SKM-1 (cell line): ENCODE measurements at regions not wholly inside any gene's neighbourhood (a gene's known extent, or its start where the extent isn't known, plus 50 kb on each side); places are given as distances from the start of the nearest gene placed in this dataset.
"Not testable (repeated sequence)": the region's sequence is repeated elsewhere in the genome, so short reads cannot be mapped to it uniquely, and the experiment has no call there.

Experiments
- DNase-seq: peaks from one replicate; lab custom pipeline; 2025; ENCODE audit not compliant: unreplicated experiment; lab: John Stamatoyannopoulos, UW

- no peak for DNase-seq
Measured at GRCh38 chr22:47544696-47545095, 782.2 kb downstream of the TBC1D22A start.

GRCh38 chr22:47543447-47543846 lies 781.0 kb downstream of the TBC1D22A start:
- no peak for DNase-seq

- no peak for DNase-seq
Measured at GRCh38 chr22:47540011-47540410, 777.6 kb downstream of the TBC1D22A start.

GRCh38 chr22:47539374-47539773 lies 776.9 kb downstream of the TBC1D22A start:
- DNase-seq: no peak

GRCh38 chr22:47535681-47536080 lies 773.2 kb downstream of the TBC1D22A start:
- DNase-seq: no peak

GRCh38 chr22:47534804-47535410 lies 772.5 kb downstream of the TBC1D22A start:
- no peak for DNase-seq

GRCh38 chr22:47533961-47534803 lies 771.7 kb downstream of the TBC1D22A start:
- DNase-seq: no peak

GRCh38 chr22:47517062-47517461 lies 754.6 kb downstream of the TBC1D22A start:
- DNase-seq: no peak

GRCh38 chr22:47515384-47516125 lies 753.1 kb downstream of the TBC1D22A start:
- DNase-seq: no peak

GRCh38 chr22:47512617-47513016 lies 750.2 kb downstream of the TBC1D22A start:
- DNase-seq: no peak

- DNase-seq: no peak
Measured at GRCh38 chr22:47504962-47505361, 742.5 kb downstream of the TBC1D22A start.

GRCh38 chr22:47498969-47499495 lies 736.6 kb downstream of the TBC1D22A start:
- no peak for DNase-seq

- DNase-seq: no peak
Measured at GRCh38 chr22:47497666-47498065, 735.2 kb downstream of the TBC1D22A start.

- no peak for DNase-seq
Measured at GRCh38 chr22:47495110-47495509, 732.7 kb downstream of the TBC1D22A start.

GRCh38 chr22:47488131-47488530 lies 725.7 kb downstream of the TBC1D22A start:
- DNase-seq: not testable (repeated sequence)

- no peak for DNase-seq
Measured at GRCh38 chr22:47486569-47487312, 724.3 kb downstream of the TBC1D22A start.

GRCh38 chr22:47484960-47485569 lies 722.6 kb downstream of the TBC1D22A start:
- DNase-seq: no peak

- no peak for DNase-seq
Measured at GRCh38 chr22:47476231-47476630, 713.8 kb downstream of the TBC1D22A start.

- DNase-seq: no peak
Measured at GRCh38 chr22:47474895-47475294, 712.4 kb downstream of the TBC1D22A start.

GRCh38 chr22:47474464-47474863 lies 712.0 kb downstream of the TBC1D22A start:
- DNase-seq: no peak
